HepG2 (cell line): ENCODE measurements at regions not wholly inside any gene's neighbourhood (a gene's known extent, or its start where the extent isn't known, plus 50 kb on each side); places are given as distances from the start of the nearest gene placed in this dataset.

Experiments used
- ATAC-seq: fragments of 200-7000 bp; cut with Tn5 transposase; 3 replicates; pipeline ENCODE4 v1.9.1; 2020; ENCODE audit warnings: mild to moderate bottlenecking, moderate library complexity
- BruUV-seq: library from RNA; stranded (reverse); fragments of 400-500 nt; replicated peaks from 2 replicates; lab custom pipeline; 2021; lab: Mats Ljungman, UMichigan
- CTCF ChIA-PET: fragments of 300-600 bp; formaldehyde crosslinking; extraction: SDS; loops from one replicate; lab custom pipeline; 2021; ENCODE audit warnings: low total read pairs, inconsistent platforms, low intra/inter-chr PET ratio; lab: Yijun Ruan, JAX
- POLR2A ChIA-PET: fragments of 350-600 bp; sonication (Branson Sonifier 250); formaldehyde crosslinking; loops from one replicate; lab custom pipeline; 2020; ENCODE audit warnings: antibody characterized with exemption, inconsistent platforms; lab: Yijun Ruan, JAX
- DNase-seq: peaks from one replicate; pipeline ENCODE4 v3.0.0-alpha.2; 2015; ENCODE audit warnings: low spot score
- FAIRE-seq: peaks from 3 replicates; lab custom pipeline; 2011; peaks lifted over from hg19 to GRCh38; lab: Jason Lieb, UNC
- H2AFZ ChIP-seq: one replicate; pipeline ENCODE4 v1.6.1; 2011; ENCODE audit warnings: low read length, inconsistent platforms
- H3K27ac ChIP-seq: fragments of 300-600 bp; 3 replicates; pipeline ENCODE4 v1.8.0; 2011; ENCODE audit warnings: mixed run types, mild to moderate bottlenecking, mixed read lengths, low read length, inconsistent platforms; ENCODE audit not compliant: insufficient read depth; ENCODE audit errors: extremely low read length
- H3K27me3 ChIP-seq, 2 experiments: fragments of 200-600 bp in 1 of 2; 2 replicates in 1 of 2; 3 replicates in 1 of 2; pipeline versions ENCODE4 v1.6.0 to v1.8.0; 2011; ENCODE audit warnings: low read length in 2 of 2, mild to moderate bottlenecking in 2 of 2, moderate library complexity in 2 of 2, inconsistent platforms in 1 of 2; ENCODE audit not compliant: insufficient read depth in 2 of 2, control insufficient read depth in 1 of 2
- H3K36me3 ChIP-seq, 2 experiments: fragments of 200-600 bp in 1 of 2; replicated peaks in 1 of 2; 2 replicates in 1 of 2; 3 replicates in 1 of 2; pipeline versions ENCODE4 v1.5.1 to v1.8.0; 2011; ENCODE audit warnings: low read length in 2 of 2, inconsistent platforms in 1 of 2; ENCODE audit not compliant: insufficient read depth in 2 of 2, control insufficient read depth in 1 of 2
- H3K4me1 ChIP-seq: 2 replicates; pipeline ENCODE4 v1.5.1; 2012; ENCODE audit warnings: low read length, inconsistent platforms; ENCODE audit not compliant: insufficient read depth
- H3K4me2 ChIP-seq: 2 replicates; pipeline ENCODE4 v1.6.0; 2011; ENCODE audit warnings: low read depth, low read length, inconsistent platforms
- H3K4me3 ChIP-seq, 3 experiments: fragments of 200-600 bp in 1 of 3; sonication (generic), shearing (Covaris generic) in 1 of 3; replicated peaks in 1 of 3; 2 replicates each; pipeline ENCODE4 v1.5.1; 2011 to 2016; ENCODE audit warnings: low read length in 3 of 3, inconsistent platforms in 2 of 3, low read depth in 2 of 3, mild to moderate bottlenecking in 2 of 3, control low read depth in 1 of 3, mixed read lengths in 1 of 3; ENCODE audit not compliant: insufficient read depth in 1 of 3
- H3K79me2 ChIP-seq: one replicate; pipeline ENCODE4 v1.6.1; 2011; ENCODE audit warnings: low read length, inconsistent platforms; ENCODE audit not compliant: insufficient read depth
- H3K9ac ChIP-seq: 2 replicates; pipeline ENCODE4 v1.6.0; 2011; ENCODE audit warnings: mild to moderate bottlenecking, low read depth, low read length, inconsistent platforms; ENCODE audit not compliant: insufficient read depth
- H3K9me3 ChIP-seq: 2 replicates; pipeline ENCODE4 v1.5.1; 2012; ENCODE audit warnings: mild to moderate bottlenecking, low read length
- H4K20me1 ChIP-seq: 2 replicates; pipeline ENCODE4 v1.6.0; 2011; ENCODE audit warnings: inconsistent platforms, mild to moderate bottlenecking, low read length, moderate library complexity; ENCODE audit not compliant: insufficient read depth
- DNMT3B ChIP-seq: conservative IDR thresholded peaks from 2 replicates; pipeline ENCODE4 v1.6.1; 2016; ENCODE audit warnings: missing biosample characterization, control low read depth
- HHEX ChIP-seq: IDR thresholded peaks from 2 replicates; pipeline ENCODE4 v1.6.1; 2016; ENCODE audit warnings: control low read depth
- IRF2 ChIP-seq: IDR thresholded peaks from 2 replicates; pipeline ENCODE4 v1.6.1; 2018; ENCODE audit warnings: missing genetic modification reagents, missing compliant biosample characterization
- NFE2 ChIP-seq: sonication (generic); formaldehyde crosslinking; IDR thresholded peaks from 2 replicates; pipeline ENCODE4 v1.4.0; 2020; ENCODE audit warnings: missing genetic modification reagents
- SIN3B ChIP-seq: fragments of 150-350 bp; IDR thresholded peaks from 2 replicates; pipeline ENCODE4 v1.6.1; 2014; ENCODE audit warnings: low read length
- ZFAT ChIP-seq: sonication (generic); formaldehyde crosslinking; conservative IDR thresholded peaks from 2 replicates; pipeline ENCODE4 v1.8.1; 2023; ENCODE audit warnings: missing genetic modification reagents, inconsistent platforms
- ZFP1 ChIP-seq: IDR thresholded peaks from 2 replicates; pipeline ENCODE4 v1.6.1; 2016
- ZNF124 ChIP-seq: sonication (generic); formaldehyde crosslinking; IDR thresholded peaks from 2 replicates; pipeline ENCODE4 v1.4.0; 2020; ENCODE audit warnings: missing genetic modification reagents
- ZNF34 ChIP-seq: sonication (generic); formaldehyde crosslinking; IDR thresholded peaks from 2 replicates; pipeline ENCODE4 v1.4.0; 2020; ENCODE audit warnings: mild to moderate bottlenecking, missing genetic modification reagents, borderline replicate concordance
- ZNF546 ChIP-seq: sonication (generic); formaldehyde crosslinking; conservative IDR thresholded peaks from 2 replicates; pipeline ENCODE4 v1.8.1; 2023; ENCODE audit warnings: mild to moderate bottlenecking, missing genetic modification reagents
- ZNF563 ChIP-seq: sonication (generic); formaldehyde crosslinking; IDR thresholded peaks from 2 replicates; pipeline ENCODE4 v1.8.0; 2022; ENCODE audit warnings: mild to moderate bottlenecking, moderate library complexity, missing genetic modification reagents
- whole genome bisulfite sequencing: methylation state at CpG from one replicate; pipeline ENCODE4 v1.1.6; 2017; ENCODE audit warnings: low lambda C conversion rate; 5-methylcytosine and 5-hydroxymethylcytosine counted together
- in situ Hi-C: cut with HindIII; loops from 2 replicates; pipeline ENCODE4 v1.10.0; 2017; ENCODE audit warnings: low pct_unique_long_range_greater_than_20kb; ENCODE audit not compliant: extremely low pct_ligation_motif_present
- intact Hi-C: fragments of 100-400 bp; cut with micrococcal nuclease; formaldehyde crosslinking; loops from one replicate; pipeline ENCODE4 v1.10.0; 2022; ENCODE audit not compliant: unreplicated experiment
- TF ChIP-seq, protein P1 (sequence below): sonication (generic); formaldehyde crosslinking; IDR thresholded peaks from 2 replicates; pipeline ENCODE4 v1.5.0; 2020; ENCODE audit warnings: missing genetic modification reagents
- TF ChIP-seq, protein P2 (sequence below): sonication (generic); formaldehyde crosslinking; IDR thresholded peaks from 2 replicates; pipeline ENCODE4 v1.4.0; 2020; ENCODE audit warnings: missing genetic modification reagents, borderline replicate concordance
- TF ChIP-seq, protein P3 (sequence below): sonication (generic); formaldehyde crosslinking; conservative IDR thresholded peaks from 2 replicates; pipeline ENCODE4 v1.8.0; 2022; ENCODE audit warnings: missing genetic modification reagents
- TF ChIP-seq, protein P4 (sequence below): sonication (generic); formaldehyde crosslinking; IDR thresholded peaks from 2 replicates; pipeline ENCODE4 v1.4.0; 2020; ENCODE audit warnings: low read depth, mild to moderate bottlenecking, missing genetic modification reagents
- TF ChIP-seq, protein P5 (sequence below): sonication (generic); formaldehyde crosslinking; IDR thresholded peaks from 2 replicates; pipeline ENCODE4 v1.5.0; 2020; ENCODE audit warnings: mild to moderate bottlenecking, missing genetic modification reagents

DNA sequence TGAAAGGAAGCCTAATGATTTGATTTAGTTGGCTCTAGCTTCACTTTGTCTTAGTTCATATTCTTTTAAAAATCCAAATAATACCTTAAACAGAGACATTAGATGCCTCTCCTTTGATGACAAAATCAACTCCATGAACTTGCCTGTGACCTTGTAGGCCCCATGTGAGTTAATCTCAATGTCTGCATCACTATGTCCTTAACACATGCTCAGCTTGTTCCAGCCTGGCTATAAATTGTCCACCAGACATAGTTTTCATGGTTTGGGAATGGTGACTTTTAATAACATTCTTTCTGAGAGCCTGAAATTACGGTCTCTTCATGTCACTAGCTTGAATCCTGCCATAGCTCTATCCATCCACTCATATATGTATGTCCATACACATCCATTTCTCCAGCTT, 656.3 kb upstream of the IGFBP3 start:
- POLR2A ChIA-PET: no interaction called here
- H3K4me3 ChIP-seq: no peak overlapping the region

More for the DNA sequence above, 656.3 kb upstream of the IGFBP3 start:
- 0% methylated on average over 1 of the region's 1 CpG for WGBS
- no peaks in the 10 kb centered on the region for H4K20me1 ChIP-seq
- TF ChIP-seq HHEX (CRISPR knock-in tag) (no peak), NFE2 (CRISPR knock-in tag) (no peak), ZNF124 (CRISPR knock-in tag) (no peak), ZFP1 (no peak), SIN3B (no peak), ZNF546 (CRISPR knock-in tag) (no peak), ZNF563 (CRISPR knock-in tag) (no peak), ZNF34 (CRISPR knock-in tag) (no peak), DNMT3B (no peak), IRF2 (CRISPR knock-in tag) (no peak), ZFAT (no peak)
- TF ChIP-seq, protein P1, sequence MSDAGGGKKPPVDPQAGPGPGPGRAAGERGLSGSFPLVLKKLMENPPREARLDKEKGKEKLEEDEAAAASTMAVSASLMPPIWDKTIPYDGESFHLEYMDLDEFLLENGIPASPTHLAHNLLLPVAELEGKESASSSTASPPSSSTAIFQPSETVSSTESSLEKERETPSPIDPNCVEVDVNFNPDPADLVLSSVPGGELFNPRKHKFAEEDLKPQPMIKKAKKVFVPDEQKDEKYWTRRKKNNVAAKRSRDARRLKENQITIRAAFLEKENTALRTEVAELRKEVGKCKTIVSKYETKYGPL (CRISPR knock-in tag): no peak
- TF ChIP-seq, protein P2, sequence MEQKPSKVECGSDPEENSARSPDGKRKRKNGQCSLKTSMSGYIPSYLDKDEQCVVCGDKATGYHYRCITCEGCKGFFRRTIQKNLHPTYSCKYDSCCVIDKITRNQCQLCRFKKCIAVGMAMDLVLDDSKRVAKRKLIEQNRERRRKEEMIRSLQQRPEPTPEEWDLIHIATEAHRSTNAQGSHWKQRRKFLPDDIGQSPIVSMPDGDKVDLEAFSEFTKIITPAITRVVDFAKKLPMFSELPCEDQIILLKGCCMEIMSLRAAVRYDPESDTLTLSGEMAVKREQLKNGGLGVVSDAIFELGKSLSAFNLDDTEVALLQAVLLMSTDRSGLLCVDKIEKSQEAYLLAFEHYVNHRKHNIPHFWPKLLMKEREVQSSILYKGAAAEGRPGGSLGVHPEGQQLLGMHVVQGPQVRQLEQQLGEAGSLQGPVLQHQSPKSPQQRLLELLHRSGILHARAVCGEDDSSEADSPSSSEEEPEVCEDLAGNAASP: no peak
- TF ChIP-seq, protein P3, sequence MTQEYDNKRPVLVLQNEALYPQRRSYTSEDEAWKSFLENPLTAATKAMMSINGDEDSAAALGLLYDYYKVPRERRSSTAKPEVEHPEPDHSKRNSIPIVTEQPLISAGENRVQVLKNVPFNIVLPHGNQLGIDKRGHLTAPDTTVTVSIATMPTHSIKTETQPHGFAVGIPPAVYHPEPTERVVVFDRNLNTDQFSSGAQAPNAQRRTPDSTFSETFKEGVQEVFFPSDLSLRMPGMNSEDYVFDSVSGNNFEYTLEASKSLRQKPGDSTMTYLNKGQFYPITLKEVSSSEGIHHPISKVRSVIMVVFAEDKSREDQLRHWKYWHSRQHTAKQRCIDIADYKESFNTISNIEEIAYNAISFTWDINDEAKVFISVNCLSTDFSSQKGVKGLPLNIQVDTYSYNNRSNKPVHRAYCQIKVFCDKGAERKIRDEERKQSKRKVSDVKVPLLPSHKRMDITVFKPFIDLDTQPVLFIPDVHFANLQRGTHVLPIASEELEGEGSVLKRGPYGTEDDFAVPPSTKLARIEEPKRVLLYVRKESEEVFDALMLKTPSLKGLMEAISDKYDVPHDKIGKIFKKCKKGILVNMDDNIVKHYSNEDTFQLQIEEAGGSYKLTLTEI (CRISPR knock-in tag): no peak
- TF ChIP-seq, protein P4, sequence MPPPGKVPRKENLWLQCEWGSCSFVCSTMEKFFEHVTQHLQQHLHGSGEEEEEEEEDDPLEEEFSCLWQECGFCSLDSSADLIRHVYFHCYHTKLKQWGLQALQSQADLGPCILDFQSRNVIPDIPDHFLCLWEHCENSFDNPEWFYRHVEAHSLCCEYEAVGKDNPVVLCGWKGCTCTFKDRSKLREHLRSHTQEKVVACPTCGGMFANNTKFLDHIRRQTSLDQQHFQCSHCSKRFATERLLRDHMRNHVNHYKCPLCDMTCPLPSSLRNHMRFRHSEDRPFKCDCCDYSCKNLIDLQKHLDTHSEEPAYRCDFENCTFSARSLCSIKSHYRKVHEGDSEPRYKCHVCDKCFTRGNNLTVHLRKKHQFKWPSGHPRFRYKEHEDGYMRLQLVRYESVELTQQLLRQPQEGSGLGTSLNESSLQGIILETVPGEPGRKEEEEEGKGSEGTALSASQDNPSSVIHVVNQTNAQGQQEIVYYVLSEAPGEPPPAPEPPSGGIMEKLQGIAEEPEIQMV: no peak
- TF ChIP-seq, protein P5, sequence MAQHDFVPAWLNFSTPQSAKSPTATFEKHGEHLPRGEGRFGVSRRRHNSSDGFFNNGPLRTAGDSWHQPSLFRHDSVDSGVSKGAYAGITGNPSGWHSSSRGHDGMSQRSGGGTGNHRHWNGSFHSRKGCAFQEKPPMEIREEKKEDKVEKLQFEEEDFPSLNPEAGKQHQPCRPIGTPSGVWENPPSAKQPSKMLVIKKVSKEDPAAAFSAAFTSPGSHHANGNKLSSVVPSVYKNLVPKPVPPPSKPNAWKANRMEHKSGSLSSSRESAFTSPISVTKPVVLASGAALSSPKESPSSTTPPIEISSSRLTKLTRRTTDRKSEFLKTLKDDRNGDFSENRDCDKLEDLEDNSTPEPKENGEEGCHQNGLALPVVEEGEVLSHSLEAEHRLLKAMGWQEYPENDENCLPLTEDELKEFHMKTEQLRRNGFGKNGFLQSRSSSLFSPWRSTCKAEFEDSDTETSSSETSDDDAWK: no peak
- CTCF ChIA-PET: no interaction called here
- FAIRE-seq (no peak), DNase-seq (no peak), ATAC-seq (no peak)
- H2AFZ ChIP-seq: no peak overlapping the region
- H3K4me2 ChIP-seq: no peak overlapping the region
- H3K9me3 ChIP-seq: no peaks in the 10 kb centered on the region
- no peaks in the 10 kb centered on the region for H3K27me3 ChIP-seq
- no peak overlapping the region for H3K27ac ChIP-seq
- no peaks in the 10 kb centered on the region for H3K79me2 ChIP-seq
- in situ Hi-C loops (no loop called here), intact Hi-C loops (no loop called here)
- H3K36me3 ChIP-seq: no peaks in the 10 kb centered on the region
- BruUV-seq: no TSS peak
- no peak overlapping the region for H3K9ac ChIP-seq
- no peaks in the 10 kb centered on the region for H3K4me1 ChIP-seq
